Vagina (tissue), 2 donors: ENCODE measurements at regions not wholly inside any gene's neighbourhood (a gene's known extent, or its start where the extent isn't known, plus 50 kb on each side); places are given as distances from the start of the nearest gene placed in this dataset.

Source experiments
- DNase-seq, 2 donors: peaks; one replicate each; pipeline ENCODE4 v3.0.0-alpha.2; 2017; ENCODE audit errors: extremely low spot score in 2 of 2
- H3K27ac ChIP-seq: fragments of 200-600 bp; sonication (generic); one replicate; pipeline ENCODE4 v1.5.1; 2019
- H3K27me3 ChIP-seq: fragments of 200-600 bp; sonication (generic); one replicate; pipeline ENCODE4 v1.5.1; 2019
- H3K36me3 ChIP-seq, 2 donors: fragments of 200-600 bp; sonication (generic); one replicate each; pipeline ENCODE4 v1.5.1; 2017 to 2019
- H3K4me1 ChIP-seq: fragments of 200-600 bp; sonication (generic); one replicate; pipeline ENCODE4 v1.5.1; 2019
- H3K4me3 ChIP-seq, 2 donors: fragments of 200-600 bp; sonication (generic); 1 replicate in 1 of 2; 2 replicates in 1 of 2; pipeline ENCODE4 v1.5.1; 2016 to 2019
- H3K9me3 ChIP-seq: fragments of 200-600 bp; sonication (generic); one replicate; pipeline ENCODE4 v1.5.1; 2019
- CTCF ChIP-seq, 3 experiments: fragments of 450-650 bp in 2 of 3; fragments of 200-600 bp in 1 of 3; sonication (generic) in 1 of 3; IDR thresholded peaks; one replicate each; pipeline ENCODE4 v1.5.1; 2017 to 2019; ENCODE audit warnings: antibody characterized with exemption in 3 of 3, mild to moderate bottlenecking in 2 of 3, moderate library complexity in 2 of 3
- POLR2A ChIP-seq, 2 donors: fragments of 450-650 bp; IDR thresholded peaks; one replicate each; pipeline ENCODE4 v1.6.1; 2017; ENCODE audit warnings: antibody characterized with exemption in 2 of 2, mild to moderate bottlenecking in 2 of 2, moderate library complexity in 2 of 2
- POLR2AphosphoS5 ChIP-seq, 2 donors: sonication (generic); formaldehyde crosslinking; IDR thresholded peaks; one replicate each; pipeline ENCODE4 v1.9.0; 2017; ENCODE audit warnings: antibody characterized with exemption in 2 of 2, mild to moderate bottlenecking in 2 of 2, low read depth in 1 of 2; ENCODE audit not compliant: insufficient read depth in 1 of 2
- intact Hi-C: fragments of 100-400 bp; cut with DNase I; formaldehyde crosslinking; loops from one replicate; pipeline ENCODE4 v1.15.1; 2023

GRCh38 chr13:107275945-107276614, 708.1 kb upstream of the ARGLU1 start:
- DNase-seq = no peak
- Histone ChIP-seq H3K9me3 (no peaks in the 10 kb centered on the region), H3K27me3 (no peaks in the 10 kb centered on the region), H3K36me3 (no peaks in the 10 kb centered on the region), H3K27ac (no peak overlapping the region), H3K4me1 (no peaks in the 10 kb centered on the region), H3K4me3 (no peak overlapping the region)
- TF ChIP-seq POLR2AphosphoS5 (IDR thresholded peaks at IDR 0.05; ENCODE audit: insufficient read depth in 1 of 2, low read depth in 1 of 2) (no peak), CTCF (IDR thresholded peaks at IDR 0.05) (no peak), POLR2A (IDR thresholded peaks at IDR 0.05) (no peak)
- intact Hi-C loops = no loop called here

- Histone ChIP-seq H3K4me1 (no peaks in the 10 kb centered on the region), H3K27ac (no peak overlapping the region), H3K27me3 (no peaks in the 10 kb centered on the region), H3K9me3 (no peaks in the 10 kb centered on the region), H3K4me3 (no peak overlapping the region), H3K36me3 (no peaks in the 10 kb centered on the region)
- TF ChIP-seq CTCF (IDR thresholded peaks at IDR 0.05) = no peak
- no peak for TF ChIP-seq POLR2A (IDR thresholded peaks at IDR 0.05)
- no peak for TF ChIP-seq POLR2AphosphoS5 (IDR thresholded peaks at IDR 0.05; ENCODE audit: insufficient read depth in 1 of 2, low read depth in 1 of 2)
- intact Hi-C loops = no loop called here
- DNase-seq = no peak
Measured at GRCh38 chr13:107275312-107275711, 707.4 kb upstream of the ARGLU1 start.

GRCh38 chr13:107271227-107271626, 703.3 kb upstream of the ARGLU1 start:
- intact Hi-C loops = no loop called here
- Histone ChIP-seq H3K4me3 (no peak overlapping the region), H3K9me3 (no peaks in the 10 kb centered on the region), H3K27me3 (no peaks in the 10 kb centered on the region), H3K4me1 (no peaks in the 10 kb centered on the region), H3K36me3 (no peaks in the 10 kb centered on the region), H3K27ac (no peak overlapping the region)
- TF ChIP-seq CTCF (IDR thresholded peaks at IDR 0.05) = no peak
- TF ChIP-seq POLR2A (IDR thresholded peaks at IDR 0.05) = no peak
- no peak for TF ChIP-seq POLR2AphosphoS5 (IDR thresholded peaks at IDR 0.05; ENCODE audit: insufficient read depth in 1 of 2, low read depth in 1 of 2)
- DNase-seq = no peak

- no peaks in the 10 kb centered on the region for H3K9me3 ChIP-seq
- H3K36me3 ChIP-seq = no peaks in the 10 kb centered on the region
- no peak overlapping the region for H3K27ac ChIP-seq
- no peaks in the 10 kb centered on the region for H3K4me1 ChIP-seq
- DNase-seq = no peak
- TF ChIP-seq POLR2AphosphoS5 (IDR thresholded peaks at IDR 0.05; ENCODE audit: insufficient read depth in 1 of 2, low read depth in 1 of 2) (no peak), POLR2A (IDR thresholded peaks at IDR 0.05) (no peak), CTCF (IDR thresholded peaks at IDR 0.05) (no peak)
- intact Hi-C loops = no loop called here
- H3K4me3 ChIP-seq = no peak overlapping the region
- H3K27me3 ChIP-seq = no peaks in the 10 kb centered on the region
Measured at GRCh38 chr13:107266657-107267056, 698.7 kb upstream of the ARGLU1 start.

- Histone ChIP-seq H3K27ac (no peak overlapping the region), H3K4me3 (no peak overlapping the region), H3K27me3 (no peaks in the 10 kb centered on the region), H3K4me1 (no peaks in the 10 kb centered on the region), H3K9me3 (no peaks in the 10 kb centered on the region), H3K36me3 (no peaks in the 10 kb centered on the region)
- DNase-seq = no peak
- intact Hi-C loops = no loop called here
- TF ChIP-seq POLR2AphosphoS5 (IDR thresholded peaks at IDR 0.05; ENCODE audit: insufficient read depth in 1 of 2, low read depth in 1 of 2) (no peak), CTCF (IDR thresholded peaks at IDR 0.05) (no peak), POLR2A (IDR thresholded peaks at IDR 0.05) (no peak)
Measured at GRCh38 chr13:107258599-107259187, 690.8 kb upstream of the ARGLU1 start.
